Peyer's patch (tissue), 4 donors: ENCODE measurements at regions not wholly inside any gene's neighbourhood (a gene's known extent, or its start where the extent isn't known, plus 50 kb on each side); places are given as distances from the start of the nearest gene placed in this dataset.

ENCODE experiments used
- CTCF ChIP-seq, 6 experiments: fragments of 450-650 bp in 4 of 6; fragments of 200-600 bp in 2 of 6; sonication (generic) in 1 of 6; IDR thresholded peaks; one replicate each; pipeline ENCODE4 v1.5.1; 2017 to 2019; ENCODE audit warnings: antibody characterized with exemption in 6 of 6, mild to moderate bottlenecking in 3 of 6, moderate library complexity in 1 of 6
- POLR2A ChIP-seq, 2 donors: fragments of 450-650 bp; IDR thresholded peaks; one replicate each; pipeline ENCODE4 v1.5.1; 2017; ENCODE audit warnings: antibody characterized with exemption in 2 of 2, mild to moderate bottlenecking in 2 of 2, moderate library complexity in 2 of 2

- TF ChIP-seq POLR2A (IDR thresholded peaks at IDR 0.05): no peak
- TF ChIP-seq CTCF (IDR thresholded peaks at IDR 0.05): no peak
Measured at GRCh38 chr14:104305511-104306449, 167.4 kb downstream of the KIF26A start.
